ENCODE measurements at regions not wholly inside any gene's neighbourhood (a gene's known extent, or its start where the extent isn't known, plus 50 kb on each side); places are given as distances from the start of the nearest gene placed in this dataset.
"Not testable (repeated sequence)": the region's sequence is repeated elsewhere in the genome, so short reads cannot be mapped to it uniquely, and the experiment has no call there.

DNA sequence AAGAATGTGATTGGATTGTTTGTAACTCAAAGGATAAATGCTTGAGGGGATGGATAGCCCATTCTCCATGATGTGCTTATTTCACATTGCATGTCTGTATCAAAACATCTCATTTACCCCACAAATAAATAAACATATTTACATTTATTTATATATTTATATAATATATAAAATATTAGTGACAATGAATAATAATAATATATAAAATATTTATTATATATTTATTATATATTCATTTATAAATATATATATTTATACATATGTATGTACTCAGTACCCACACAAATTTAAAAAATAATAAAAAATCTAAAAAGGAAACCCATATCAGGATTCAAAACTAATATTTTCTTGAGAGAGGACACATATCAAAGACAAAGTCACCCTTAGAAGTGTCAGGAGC is 429.9 kb downstream of the KCNJ2 start:
- no peak for DNase-seq (ENCODE audit: low spot score in 2 of 2, unreplicated experiment in 2 of 2)
- Mint-ChIP-seq H3K9me3 (no peaks in the 10 kb centered on the region), H3K4me3 (no peak overlapping the region), H3K27me3 (ENCODE audit: low read depth) (no peaks in the 10 kb centered on the region), H3K27ac (no peak overlapping the region), H3K36me3 (no peaks in the 10 kb centered on the region), H3K4me1 (peaks cover 2% of the 10 kb centered on the region)
- TF ChIP-seq CTCF (IDR thresholded peaks at IDR 0.05; ENCODE audit: unreplicated experiment) = no peak

DNA sequence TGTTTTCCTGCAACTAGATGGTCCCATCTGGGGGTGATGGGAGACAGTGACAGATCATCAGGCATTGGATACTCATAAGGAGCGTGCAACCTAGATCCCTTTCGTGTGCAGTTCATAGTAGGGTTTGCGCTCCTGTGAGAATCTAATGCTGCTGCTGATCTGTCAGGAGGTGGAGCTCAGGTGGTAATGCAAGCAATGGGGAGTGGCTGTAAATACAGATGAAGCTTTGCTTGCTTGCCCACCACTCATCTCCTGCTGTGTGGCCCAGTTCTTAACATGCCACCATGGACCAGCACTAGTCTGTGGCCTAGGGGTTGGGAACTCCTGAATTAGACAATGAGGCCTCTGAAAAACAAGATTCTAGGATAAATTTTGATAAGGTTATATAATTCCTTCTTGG is 430.6 kb downstream of the KCNJ2 start:
- not testable (repeated sequence) for H3K36me3 Mint-ChIP-seq; H3K4me1 Mint-ChIP-seq; DNase-seq (ENCODE audit: low spot score in 2 of 2, unreplicated experiment in 2 of 2); H3K9me3 Mint-ChIP-seq; H3K27me3 Mint-ChIP-seq (ENCODE audit: low read depth); H3K27ac Mint-ChIP-seq; H3K4me3 Mint-ChIP-seq

DNA sequence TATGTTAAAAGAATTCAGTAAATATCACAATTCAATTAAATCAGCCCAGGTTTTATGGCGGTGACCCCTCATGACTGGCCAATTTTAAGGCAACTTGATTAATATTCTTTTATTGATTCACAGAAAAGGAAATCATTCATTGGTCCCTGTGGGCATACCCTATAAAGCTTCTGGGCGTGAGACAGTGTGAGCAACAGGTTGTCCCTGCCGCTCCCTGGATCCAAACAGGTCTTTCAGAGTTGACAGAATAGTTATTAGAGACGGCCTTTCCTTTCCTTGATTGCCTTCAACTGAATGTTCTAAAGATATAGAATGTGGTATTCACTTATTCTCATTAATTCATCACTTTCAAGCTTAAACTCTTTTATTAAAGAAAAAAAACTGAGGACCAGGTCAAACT is 433.9 kb downstream of the KCNJ2 start:
- DNase-seq (ENCODE audit: low spot score in 2 of 2, unreplicated experiment in 2 of 2) = no peak
- no peak overlapping the region for H3K27ac Mint-ChIP-seq
- no peaks in the 10 kb centered on the region for H3K9me3 Mint-ChIP-seq
- H3K27me3 Mint-ChIP-seq (ENCODE audit: low read depth) = no peaks in the 10 kb centered on the region
- TF ChIP-seq CTCF (IDR thresholded peaks at IDR 0.05; ENCODE audit: unreplicated experiment) = no peak
- H3K36me3 Mint-ChIP-seq = no peaks in the 10 kb centered on the region
- peaks cover 8% of the 10 kb centered on the region for H3K4me1 Mint-ChIP-seq
- no peak overlapping the region for H3K4me3 Mint-ChIP-seq

DNA sequence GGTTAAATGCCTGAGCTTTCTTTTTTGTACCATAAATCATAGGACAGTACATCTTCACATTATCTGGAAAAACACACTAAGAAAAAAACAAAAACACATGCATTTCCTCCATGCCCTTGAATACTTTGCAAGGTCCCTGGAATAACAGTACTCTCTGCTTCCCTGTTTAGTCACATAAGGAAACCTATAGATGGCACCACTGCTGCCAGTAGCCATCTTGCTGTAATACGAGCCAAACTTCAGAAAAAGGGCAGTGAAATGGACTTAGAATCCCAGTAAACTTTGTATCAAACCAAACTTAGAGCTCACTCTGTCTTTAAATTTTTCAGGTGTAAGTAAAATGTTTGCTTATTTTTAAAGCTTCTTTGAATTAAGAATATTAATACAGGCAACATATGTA is 435.5 kb downstream of the KCNJ2 start:
- Mint-ChIP-seq H3K4me1 (peaks cover 15% of the 10 kb centered on the region), H3K27me3 (ENCODE audit: low read depth) (no peaks in the 10 kb centered on the region), H3K9me3 (no peaks in the 10 kb centered on the region), H3K36me3 (no peaks in the 10 kb centered on the region), H3K27ac (no peak overlapping the region), H3K4me3 (no peak overlapping the region)
- no peak for DNase-seq (ENCODE audit: low spot score in 2 of 2, unreplicated experiment in 2 of 2)
- TF ChIP-seq CTCF (IDR thresholded peaks at IDR 0.05; ENCODE audit: unreplicated experiment) = no peak

- Mint-ChIP-seq H3K4me1 (peaks cover 15% of the 10 kb centered on the region), H3K9me3 (no peaks in the 10 kb centered on the region), H3K4me3 (no peak overlapping the region), H3K27ac (no peak overlapping the region), H3K27me3 (ENCODE audit: low read depth) (no peaks in the 10 kb centered on the region), H3K36me3 (no peaks in the 10 kb centered on the region)
- DNase-seq (ENCODE audit: low spot score in 2 of 2, unreplicated experiment in 2 of 2) = no peak
- TF ChIP-seq CTCF (IDR thresholded peaks at IDR 0.05; ENCODE audit: unreplicated experiment) = no peak
Observed at GRCh38 chr17:70606086-70606485, 436.8 kb downstream of the KCNJ2 start.

- DNase-seq (ENCODE audit: low spot score in 2 of 2, unreplicated experiment in 2 of 2) = no peak
Observed at GRCh38 chr17:70608193-70608592, 438.9 kb downstream of the KCNJ2 start.

More at GRCh38 chr17:70608193-70608592, 438.9 kb downstream of the KCNJ2 start:
- TF ChIP-seq CTCF (IDR thresholded peaks at IDR 0.05; ENCODE audit: unreplicated experiment) = no peak
- Mint-ChIP-seq H3K36me3 (no peaks in the 10 kb centered on the region), H3K4me3 (no peak overlapping the region), H3K9me3 (peaks cover 4% of the 10 kb centered on the region), H3K27ac (no peak overlapping the region), H3K4me1 (peaks cover 15% of the 10 kb centered on the region), H3K27me3 (ENCODE audit: low read depth) (no peaks in the 10 kb centered on the region)
